ENCODE measurements at regions not wholly inside any gene's neighbourhood (a gene's known extent, or its start where the extent isn't known, plus 50 kb on each side); places are given as distances from the start of the nearest gene placed in this dataset.

DNA sequence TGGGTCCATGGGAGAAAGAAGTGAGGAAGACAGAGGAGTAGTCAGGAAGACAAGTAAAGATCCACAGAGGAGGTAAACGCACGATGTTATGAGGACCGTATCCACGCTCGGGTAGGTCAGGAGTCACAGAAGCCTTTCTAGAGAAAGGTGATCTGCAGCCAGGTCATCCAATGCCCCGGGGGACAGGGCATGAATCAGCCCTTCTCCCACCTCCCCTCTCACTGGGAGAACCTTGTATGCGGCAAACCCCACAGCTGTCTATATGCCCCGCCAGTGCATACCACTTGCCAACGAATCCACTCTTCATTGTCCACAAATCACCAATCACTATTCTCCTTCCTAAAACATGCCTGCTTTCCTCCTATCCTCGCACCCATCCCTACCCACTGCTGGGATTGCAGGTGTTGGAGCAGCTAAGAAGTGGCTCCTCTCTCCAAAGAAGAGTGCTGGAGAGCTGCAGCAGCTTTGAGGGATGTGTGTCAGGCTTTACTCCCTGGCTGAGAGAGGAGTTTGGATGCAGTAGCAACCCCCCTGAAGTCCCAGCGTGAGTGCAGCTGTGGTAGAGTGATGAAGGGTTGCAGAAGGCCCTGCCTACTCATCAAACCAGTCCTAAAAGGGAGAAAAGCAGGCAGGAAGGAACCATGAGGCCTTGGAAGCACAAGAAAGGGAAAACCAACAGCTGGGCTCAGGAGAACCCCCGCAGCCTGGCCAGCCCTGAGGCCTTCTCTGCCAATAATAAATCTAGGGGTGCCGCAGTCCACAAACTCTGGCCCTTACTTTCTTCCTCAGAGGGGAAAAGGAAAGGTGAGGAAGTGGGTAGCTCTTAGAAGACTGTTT is 102.2 kb upstream of the GADD45A start:
- TF ChIP-seq SP1 (IDR thresholded peaks at IDR 0.05; ENCODE audit: low read depth, low read length), result no peak
- TF ChIP-seq, protein P1, sequence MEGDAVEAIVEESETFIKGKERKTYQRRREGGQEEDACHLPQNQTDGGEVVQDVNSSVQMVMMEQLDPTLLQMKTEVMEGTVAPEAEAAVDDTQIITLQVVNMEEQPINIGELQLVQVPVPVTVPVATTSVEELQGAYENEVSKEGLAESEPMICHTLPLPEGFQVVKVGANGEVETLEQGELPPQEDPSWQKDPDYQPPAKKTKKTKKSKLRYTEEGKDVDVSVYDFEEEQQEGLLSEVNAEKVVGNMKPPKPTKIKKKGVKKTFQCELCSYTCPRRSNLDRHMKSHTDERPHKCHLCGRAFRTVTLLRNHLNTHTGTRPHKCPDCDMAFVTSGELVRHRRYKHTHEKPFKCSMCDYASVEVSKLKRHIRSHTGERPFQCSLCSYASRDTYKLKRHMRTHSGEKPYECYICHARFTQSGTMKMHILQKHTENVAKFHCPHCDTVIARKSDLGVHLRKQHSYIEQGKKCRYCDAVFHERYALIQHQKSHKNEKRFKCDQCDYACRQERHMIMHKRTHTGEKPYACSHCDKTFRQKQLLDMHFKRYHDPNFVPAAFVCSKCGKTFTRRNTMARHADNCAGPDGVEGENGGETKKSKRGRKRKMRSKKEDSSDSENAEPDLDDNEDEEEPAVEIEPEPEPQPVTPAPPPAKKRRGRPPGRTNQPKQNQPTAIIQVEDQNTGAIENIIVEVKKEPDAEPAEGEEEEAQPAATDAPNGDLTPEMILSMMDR (IDR thresholded peaks at IDR 0.05; ENCODE audit: control extremely low read depth in 1 of 3, insufficient read depth in 1 of 3, low read depth in 1 of 3, low read length in 3 of 3), result no peak
- TF ChIP-seq POLR2AphosphoS5 (IDR thresholded peaks at IDR 0.05; ENCODE audit: low read depth, low read length), result no peak
- TF ChIP-seq TAF1 (IDR thresholded peaks at IDR 0.05; ENCODE audit: low read depth, low read length), result no peak
- TF ChIP-seq CEBPB (IDR thresholded peaks at IDR 0.05; ENCODE audit: low read depth, low read length), result no peak

Measured in H1 (cell line).